ENCODE measurements at regions not wholly inside any gene's neighbourhood (a gene's known extent, or its start where the extent isn't known, plus 50 kb on each side); places are given as distances from the start of the nearest gene placed in this dataset.
"Not testable (repeated sequence)": the region's sequence is repeated elsewhere in the genome, so short reads cannot be mapped to it uniquely, and the experiment has no call there.

- no peak for DNase-seq (ENCODE audit: low read depth in 2 of 2)
Observed at GRCh38 chr5:130578354-130578753, 586.7 kb downstream of the HINT1 start.

DNA sequence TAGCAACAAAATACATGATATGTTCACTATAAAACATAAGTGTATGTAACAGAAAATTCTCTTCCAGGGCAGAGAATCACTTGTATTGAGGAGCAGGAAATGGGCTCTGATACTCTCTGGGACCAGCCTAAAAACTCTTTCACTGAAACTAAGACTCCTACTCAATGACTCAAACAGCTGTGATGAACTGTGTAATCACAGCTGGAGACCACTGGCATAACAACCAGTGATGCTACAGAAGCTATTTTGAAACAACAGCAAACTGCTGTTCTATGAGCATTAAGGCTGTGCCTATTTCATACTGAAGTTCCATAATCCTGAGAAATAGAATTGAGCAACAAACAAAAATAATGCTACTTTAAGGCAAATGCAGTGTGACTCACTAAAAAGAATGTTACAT, 594.0 kb downstream of the HINT1 start:
- DNase-seq (ENCODE audit: low read depth in 2 of 2) = no peak

DNA sequence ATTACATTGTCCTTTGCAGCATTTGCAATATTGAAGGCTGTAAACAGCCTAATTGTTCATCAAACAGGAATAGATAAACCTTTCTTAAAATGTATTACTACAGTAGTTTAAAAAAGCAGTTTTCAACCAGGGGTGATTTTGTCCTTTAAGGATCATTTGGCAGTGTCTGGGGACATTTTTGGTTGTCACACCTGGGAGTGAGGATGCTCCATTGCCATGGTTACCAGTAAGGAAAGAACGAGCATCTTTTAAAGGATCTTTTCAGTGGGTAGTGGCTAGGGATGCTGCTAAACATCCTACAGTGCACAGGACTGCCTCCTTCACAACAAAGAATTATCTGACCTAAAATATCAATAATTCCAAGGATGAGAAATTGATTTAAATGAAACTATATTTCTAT, 596.3 kb downstream of the HINT1 start:
- DNase-seq (ENCODE audit: low read depth in 2 of 2) = no peak

DNA sequence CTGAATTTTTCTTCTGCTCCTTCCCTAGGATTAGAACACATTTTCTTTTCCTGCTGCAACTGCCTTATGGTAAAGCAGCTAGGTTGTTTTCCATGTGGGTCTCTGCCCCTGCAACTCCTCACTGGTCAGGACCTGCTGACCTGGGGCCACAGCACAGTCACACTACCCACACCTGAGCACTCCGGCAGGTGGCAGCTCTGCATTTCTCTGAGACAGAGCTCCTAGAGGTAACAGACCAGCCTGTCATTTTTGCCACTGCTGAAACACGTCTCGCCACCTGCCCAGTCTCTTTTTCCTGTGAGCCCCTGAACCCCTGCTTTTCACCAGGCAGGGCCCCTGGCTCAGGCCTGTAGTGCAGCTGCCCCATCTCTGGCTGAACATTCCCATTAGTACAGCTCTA, 609.6 kb downstream of the HINT1 start:
- no peak for DNase-seq (ENCODE audit: low read depth in 2 of 2)

DNA sequence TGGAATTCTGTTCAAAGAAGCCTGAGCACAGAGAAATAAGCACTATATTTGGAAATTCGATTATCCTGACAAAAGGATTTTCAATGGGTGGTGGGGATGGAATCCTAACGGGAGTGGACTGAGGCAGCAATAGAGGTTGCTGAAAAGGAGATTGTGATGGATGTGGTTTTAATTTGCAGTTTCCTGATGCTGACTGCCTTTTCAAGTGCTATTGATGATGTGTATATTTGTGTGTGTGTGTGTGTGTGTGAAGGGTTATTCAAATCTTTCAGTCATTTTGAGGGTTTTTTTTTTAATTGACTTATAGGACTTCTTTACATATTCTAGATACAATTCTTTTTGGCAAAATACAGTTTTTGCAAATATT, 614.5 kb downstream of the HINT1 start:
- DNase-seq (ENCODE audit: low read depth in 2 of 2) = no peak

DNA sequence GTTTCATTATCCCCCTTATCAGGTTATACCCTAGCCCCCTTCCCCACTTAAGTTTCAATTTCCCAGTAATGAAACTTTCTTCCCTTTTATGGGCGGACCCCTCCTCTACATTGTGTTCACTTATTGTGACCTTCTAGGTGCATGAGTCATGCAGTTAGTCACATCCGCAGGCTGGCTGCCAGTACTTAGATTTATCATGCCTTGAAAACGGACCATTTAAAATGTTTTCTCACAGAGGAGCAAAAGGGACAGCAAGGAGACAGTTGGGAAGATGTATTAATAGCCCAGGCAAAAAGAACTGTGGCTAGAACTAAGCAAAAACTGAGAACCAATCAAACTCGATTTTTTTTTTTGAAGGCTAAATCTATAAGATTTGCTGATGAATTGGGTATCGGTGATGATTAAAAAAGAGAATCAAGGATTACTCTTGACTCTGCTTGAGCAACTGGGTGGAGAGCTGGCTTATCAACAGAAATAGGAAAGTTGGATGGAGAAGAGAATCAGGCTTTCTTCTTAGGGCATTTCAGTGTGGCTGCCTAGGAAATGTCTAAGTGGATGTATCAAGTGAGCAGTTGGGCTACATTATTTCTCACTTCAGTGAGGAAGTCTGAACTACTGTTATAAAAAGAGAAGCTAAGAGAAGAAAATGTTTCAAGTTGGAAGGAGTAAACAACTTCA, 615.0 kb downstream of the HINT1 start:
- DNase-seq (ENCODE audit: low read depth in 2 of 2) = no peak

GRCh38 chr5:130546211-130546610, 618.8 kb downstream of the HINT1 start:
- DNase-seq (ENCODE audit: low read depth in 2 of 2) = no peak

- no peak for DNase-seq (ENCODE audit: low read depth in 2 of 2)
Observed at GRCh38 chr5:130545291-130545690, 619.8 kb downstream of the HINT1 start.

- DNase-seq (ENCODE audit: low read depth in 2 of 2) = no peak
Observed at GRCh38 chr5:130541617-130542221, 623.3 kb downstream of the HINT1 start.

- no peak for DNase-seq (ENCODE audit: low read depth in 2 of 2)
Observed at GRCh38 chr5:130536691-130537090, 628.4 kb downstream of the HINT1 start.

DNA sequence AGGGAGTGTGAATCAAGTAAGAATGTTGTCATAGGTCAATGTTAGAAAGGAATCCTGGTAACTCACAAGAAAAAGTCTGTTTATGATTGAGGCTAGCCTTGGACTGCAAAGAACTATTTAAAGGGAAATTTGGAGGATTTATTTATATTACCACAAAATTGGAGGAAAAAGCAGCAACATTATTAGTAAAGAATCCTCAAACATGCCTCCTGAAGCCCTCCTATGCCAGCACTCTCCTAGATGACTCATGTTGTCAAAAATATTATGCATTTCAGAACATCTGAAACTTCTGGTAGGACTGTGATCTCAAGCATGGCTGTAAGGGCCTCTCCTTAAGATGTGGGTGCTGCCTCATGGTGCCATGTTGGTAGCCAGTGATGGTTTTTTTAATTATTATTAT, 628.5 kb downstream of the CHSY3 start:
- no peak for DNase-seq (ENCODE audit: low read depth in 2 of 2)

- DNase-seq (ENCODE audit: low read depth in 2 of 2) = no peak
Observed at GRCh38 chr5:130529511-130530485, 625.5 kb downstream of the CHSY3 start.

DNA sequence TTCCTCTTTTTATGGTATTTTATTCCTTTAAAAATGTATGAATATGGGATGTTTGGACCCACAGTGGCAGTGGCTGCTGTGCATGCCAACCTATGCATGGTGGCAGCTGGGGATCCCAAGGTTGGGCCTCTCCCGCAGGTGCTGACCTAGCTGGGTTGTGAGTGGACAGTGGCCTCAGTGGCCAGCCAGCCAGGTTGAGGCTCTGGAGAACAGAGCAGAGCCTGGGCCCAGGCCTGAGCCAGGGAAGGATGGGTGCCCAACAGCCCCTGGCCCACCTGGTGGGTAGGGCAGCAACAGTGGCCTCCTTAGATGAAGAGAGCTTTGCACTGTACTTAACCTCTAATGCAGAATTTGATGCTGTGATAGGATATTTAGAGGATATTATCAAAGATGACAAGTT, 624.8 kb downstream of the CHSY3 start:
- no peak for DNase-seq (ENCODE audit: low read depth in 2 of 2)

- no peak for DNase-seq (ENCODE audit: low read depth in 2 of 2)
Observed at GRCh38 chr5:130528474-130528873, 624.2 kb downstream of the CHSY3 start.

DNA sequence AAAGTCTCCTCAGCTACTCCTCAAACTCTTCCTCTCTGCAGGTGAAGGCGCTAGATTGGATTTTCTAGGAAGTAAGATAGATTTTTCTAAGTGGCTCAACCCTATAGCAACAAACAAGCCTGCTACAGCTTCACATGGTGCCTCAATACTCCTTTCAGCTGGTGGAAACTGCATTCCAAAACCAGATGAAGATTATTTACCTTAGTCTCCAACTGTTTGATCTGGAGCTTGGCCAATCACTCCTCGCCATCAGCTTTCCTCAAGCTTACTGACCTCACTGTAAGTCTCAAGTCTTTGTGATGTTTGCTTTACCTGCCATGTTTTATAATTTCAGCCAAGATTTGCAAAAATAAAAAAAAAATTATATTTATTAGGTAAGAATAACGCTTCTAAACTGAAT, 622.4 kb downstream of the CHSY3 start:
- no peak for DNase-seq (ENCODE audit: low read depth in 2 of 2)

DNA sequence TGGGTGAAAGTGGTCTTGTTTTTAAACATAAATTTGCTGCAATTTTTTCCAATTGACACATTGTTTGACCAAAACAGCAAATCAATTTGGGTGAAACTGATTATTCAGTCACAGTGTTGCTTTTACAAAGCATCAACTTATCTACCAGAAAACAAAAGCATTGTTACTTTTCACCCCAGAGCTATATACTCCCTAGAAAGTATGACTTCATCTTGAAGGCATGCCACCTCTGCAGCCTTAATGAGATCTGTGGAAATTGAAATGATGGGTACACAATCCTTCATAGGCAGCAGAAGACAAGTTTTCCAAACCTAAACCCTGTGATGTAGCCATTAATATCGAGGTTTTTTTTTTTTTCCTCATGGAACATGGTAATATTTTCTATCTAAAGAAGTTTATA, 615.9 kb downstream of the CHSY3 start:
- DNase-seq (ENCODE audit: low read depth in 2 of 2) = no peak

- no peak for DNase-seq (ENCODE audit: low read depth in 2 of 2)
Observed at GRCh38 chr5:130514984-130515690, 610.9 kb downstream of the CHSY3 start.

GRCh38 chr5:130502702-130503101, 598.4 kb downstream of the CHSY3 start:
- DNase-seq (ENCODE audit: low read depth in 2 of 2) = no peak

- no peak for DNase-seq (ENCODE audit: low read depth in 2 of 2)
Observed at GRCh38 chr5:130501151-130501865, 597.0 kb downstream of the CHSY3 start.

DNA sequence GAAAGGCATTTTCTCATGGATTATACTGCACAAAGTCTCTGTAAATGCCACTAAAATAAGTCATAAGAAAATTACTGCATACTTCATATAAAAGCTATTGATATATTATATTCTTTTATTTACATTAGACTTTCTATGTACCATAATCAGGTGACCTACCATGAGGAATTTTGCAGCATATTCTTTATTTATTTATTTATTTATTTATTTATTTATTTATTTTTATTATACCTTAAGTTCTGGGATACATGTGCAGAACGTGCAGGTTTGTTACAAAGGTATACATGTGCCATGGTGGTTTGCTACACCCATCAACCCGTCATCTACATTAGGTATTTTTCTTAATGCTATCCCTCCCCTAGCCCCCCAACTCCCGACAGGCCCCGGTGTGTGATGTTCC, 596.2 kb downstream of the CHSY3 start:
- not testable (repeated sequence) for DNase-seq (ENCODE audit: low read depth in 2 of 2)

GRCh38 chr5:130496215-130496614, 592.0 kb downstream of the CHSY3 start:
- DNase-seq (ENCODE audit: low read depth in 2 of 2) = no peak

Data from activated CD8-positive, alpha-beta memory T cell treated with anti-CD3 and anti-CD28 coated beads for 4 hours (primary cell).